Endothelial cell (in vitro differentiated cells): ENCODE measurements at regions not wholly inside any gene's neighbourhood (a gene's known extent, or its start where the extent isn't known, plus 50 kb on each side); places are given as distances from the start of the nearest gene placed in this dataset.

ENCODE experiments used
- DNase-seq: peaks from one replicate; pipeline ENCODE4 v3.0.0; 2021; ENCODE audit warnings: low spot score
- H3K27ac Mint-ChIP-seq: one replicate; pipeline ENCODE4 v1.8.0; 2021; ENCODE audit warnings: mixed read lengths, inconsistent platforms; ENCODE audit not compliant: unreplicated experiment
- H3K27me3 Mint-ChIP-seq: one replicate; pipeline ENCODE4 v1.8.0; 2021; ENCODE audit warnings: mild to moderate bottlenecking, moderate library complexity, mixed read lengths, inconsistent platforms; ENCODE audit not compliant: unreplicated experiment
- H3K36me3 Mint-ChIP-seq: one replicate; pipeline ENCODE4 v1.8.0; 2021; ENCODE audit warnings: mild to moderate bottlenecking, low read depth, mixed read lengths, inconsistent platforms; ENCODE audit not compliant: unreplicated experiment
- H3K4me1 Mint-ChIP-seq: one replicate; pipeline ENCODE4 v1.8.0; 2021; ENCODE audit warnings: mild to moderate bottlenecking, mixed read lengths, inconsistent platforms; ENCODE audit not compliant: unreplicated experiment
- H3K4me3 Mint-ChIP-seq: one replicate; pipeline ENCODE4 v1.8.0; 2021; ENCODE audit warnings: mild to moderate bottlenecking, mixed read lengths, inconsistent platforms; ENCODE audit not compliant: unreplicated experiment
- H3K9me3 Mint-ChIP-seq: one replicate; pipeline ENCODE4 v1.8.0; 2021; ENCODE audit warnings: mixed read lengths, inconsistent platforms; ENCODE audit not compliant: unreplicated experiment
- CTCF ChIP-seq: fragments of 200-600 bp; sonication (generic); IDR thresholded peaks from one replicate; pipeline ENCODE4 v1.5.0; 2021; ENCODE audit warnings: antibody characterized with exemption; ENCODE audit not compliant: unreplicated experiment

- TF ChIP-seq CTCF: no peak
- Mint-ChIP-seq H3K9me3 (no peaks in the 10 kb centered on the region), H3K36me3 (no peaks in the 10 kb centered on the region), H3K27ac (no peak overlapping the region), H3K4me3 (no peak overlapping the region), H3K4me1 (peaks cover 5% of the 10 kb centered on the region), H3K27me3 (no peaks in the 10 kb centered on the region)
- DNase-seq: no peak
These were observed 448.4 kb downstream of the SLC4A3 start for GRCh38 chr2:220075835-220076234.

GRCh38 chr2:220076734-220077133, 449.3 kb downstream of the SLC4A3 start:
- Mint-ChIP-seq H3K9me3 (no peaks in the 10 kb centered on the region), H3K4me3 (no peak overlapping the region), H3K27me3 (no peaks in the 10 kb centered on the region), H3K36me3 (no peaks in the 10 kb centered on the region), H3K4me1 (peaks cover under 1% of the 10 kb centered on the region), H3K27ac (no peak overlapping the region)
- no peak for DNase-seq
- no peak for TF ChIP-seq CTCF

- DNase-seq: no peak
- Mint-ChIP-seq H3K4me3 (no peak overlapping the region), H3K4me1 (peaks cover 3% of the 10 kb centered on the region), H3K9me3 (no peaks in the 10 kb centered on the region), H3K27ac (no peak overlapping the region), H3K36me3 (no peaks in the 10 kb centered on the region), H3K27me3 (no peaks in the 10 kb centered on the region)
- TF ChIP-seq CTCF: no peak
These were observed 450.1 kb downstream of the SLC4A3 start for GRCh38 chr2:220077488-220077887.

GRCh38 chr2:220078439-220078838, 451.0 kb downstream of the SLC4A3 start:
- no peaks in the 10 kb centered on the region for H3K27me3 Mint-ChIP-seq
- TF ChIP-seq CTCF: no peak
- DNase-seq: no peak
- no peaks in the 10 kb centered on the region for H3K36me3 Mint-ChIP-seq
- no peak overlapping the region for H3K27ac Mint-ChIP-seq
- no peak overlapping the region for H3K4me3 Mint-ChIP-seq
- H3K4me1 Mint-ChIP-seq: peaks cover 3% of the 10 kb centered on the region
- H3K9me3 Mint-ChIP-seq: no peaks in the 10 kb centered on the region

GRCh38 chr2:220079595-220079994, 452.2 kb downstream of the SLC4A3 start:
- no peak overlapping the region for H3K27ac Mint-ChIP-seq
- no peak for TF ChIP-seq CTCF
- peaks cover 3% of the 10 kb centered on the region for H3K4me1 Mint-ChIP-seq
- DNase-seq: no peak
- H3K9me3 Mint-ChIP-seq: no peaks in the 10 kb centered on the region
- H3K4me3 Mint-ChIP-seq: no peak overlapping the region
- no peaks in the 10 kb centered on the region for H3K27me3 Mint-ChIP-seq
- H3K36me3 Mint-ChIP-seq: no peaks in the 10 kb centered on the region
